ENCODE measurements at regions not wholly inside any gene's neighbourhood (a gene's known extent, or its start where the extent isn't known, plus 50 kb on each side); places are given as distances from the start of the nearest gene placed in this dataset.

DNA sequence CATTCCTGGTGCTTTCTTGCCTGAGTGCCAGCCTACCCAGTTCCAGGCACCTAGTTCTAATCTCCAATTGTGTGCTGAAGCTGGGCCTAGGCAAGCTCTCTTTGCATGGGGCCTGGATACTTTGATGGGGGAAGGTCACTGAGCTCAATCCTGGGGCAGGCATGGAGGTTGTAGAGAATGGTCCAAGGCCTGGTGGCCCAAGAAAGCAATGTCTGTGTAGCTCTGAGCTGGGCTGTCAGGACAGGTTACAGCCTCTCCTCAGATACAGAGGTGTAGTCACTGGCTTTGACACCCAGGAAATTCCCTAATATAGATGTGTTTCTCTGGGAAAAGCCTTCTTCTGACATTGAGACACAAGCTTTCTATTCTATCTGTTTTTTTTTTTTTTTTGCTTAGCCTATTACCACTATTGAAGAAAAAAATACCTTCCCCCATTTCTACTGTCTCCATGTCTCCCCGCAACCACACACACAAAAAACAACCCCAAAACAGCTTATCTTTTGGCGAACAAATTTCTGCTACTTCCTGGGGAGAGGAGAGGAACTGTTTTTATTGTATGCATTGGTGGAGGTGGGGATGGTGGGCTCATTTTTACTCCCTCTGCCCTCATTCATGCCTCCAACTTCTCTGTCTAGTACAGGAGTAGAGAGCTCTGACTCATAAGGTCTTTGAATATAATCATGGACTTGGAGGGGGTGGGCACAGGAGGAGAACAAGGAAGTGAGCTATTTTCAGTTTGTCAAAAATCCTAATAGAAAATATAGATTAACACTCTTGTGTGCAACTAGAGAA lies 66.7 kb upstream of the DHX15 start:
- DNase-seq (ENCODE audit: low spot score, unreplicated experiment) = no peak
- Mint-ChIP-seq H3K36me3 (ENCODE audit: insufficient read depth) (no peaks in the 10 kb centered on the region), H3K27me3 (no peaks in the 10 kb centered on the region), H3K27ac (no peak overlapping the region), H3K4me3 (ENCODE audit: low read depth) (no peak overlapping the region), H3K4me1 (ENCODE audit: low read depth) (peaks cover 10% of the 10 kb centered on the region), H3K9me3 (ENCODE audit: low read depth) (peaks cover 3% of the 10 kb centered on the region)
- TF ChIP-seq, protein P1, sequence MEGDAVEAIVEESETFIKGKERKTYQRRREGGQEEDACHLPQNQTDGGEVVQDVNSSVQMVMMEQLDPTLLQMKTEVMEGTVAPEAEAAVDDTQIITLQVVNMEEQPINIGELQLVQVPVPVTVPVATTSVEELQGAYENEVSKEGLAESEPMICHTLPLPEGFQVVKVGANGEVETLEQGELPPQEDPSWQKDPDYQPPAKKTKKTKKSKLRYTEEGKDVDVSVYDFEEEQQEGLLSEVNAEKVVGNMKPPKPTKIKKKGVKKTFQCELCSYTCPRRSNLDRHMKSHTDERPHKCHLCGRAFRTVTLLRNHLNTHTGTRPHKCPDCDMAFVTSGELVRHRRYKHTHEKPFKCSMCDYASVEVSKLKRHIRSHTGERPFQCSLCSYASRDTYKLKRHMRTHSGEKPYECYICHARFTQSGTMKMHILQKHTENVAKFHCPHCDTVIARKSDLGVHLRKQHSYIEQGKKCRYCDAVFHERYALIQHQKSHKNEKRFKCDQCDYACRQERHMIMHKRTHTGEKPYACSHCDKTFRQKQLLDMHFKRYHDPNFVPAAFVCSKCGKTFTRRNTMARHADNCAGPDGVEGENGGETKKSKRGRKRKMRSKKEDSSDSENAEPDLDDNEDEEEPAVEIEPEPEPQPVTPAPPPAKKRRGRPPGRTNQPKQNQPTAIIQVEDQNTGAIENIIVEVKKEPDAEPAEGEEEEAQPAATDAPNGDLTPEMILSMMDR (IDR thresholded peaks at IDR 0.05; ENCODE audit: unreplicated experiment) = no peak

DNA sequence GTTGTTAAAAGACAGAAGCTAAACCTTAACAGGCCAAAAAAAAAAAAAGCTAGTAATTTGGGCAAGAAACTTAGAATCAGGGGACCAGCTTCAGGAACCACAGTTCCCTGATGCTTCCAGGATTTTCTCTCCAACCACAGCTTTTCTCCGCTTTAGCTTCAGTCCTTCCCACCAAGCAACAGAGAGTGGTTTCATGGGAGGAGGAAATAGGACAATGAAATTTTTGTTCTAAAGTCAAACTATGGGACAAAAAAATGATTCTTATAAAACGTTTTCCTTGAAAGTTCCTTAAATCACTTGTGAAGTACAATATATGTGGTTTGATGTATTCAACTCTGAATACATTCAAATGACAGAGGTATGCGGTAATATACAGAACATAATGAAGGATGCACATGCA lies 71.0 kb upstream of the DHX15 start:
- TF ChIP-seq, protein P1 (IDR thresholded peaks at IDR 0.05; ENCODE audit: unreplicated experiment) = no peak
- Mint-ChIP-seq H3K4me1 (ENCODE audit: low read depth) (peaks cover 27% of the 10 kb centered on the region), H3K27ac (no peak overlapping the region), H3K36me3 (ENCODE audit: insufficient read depth) (no peaks in the 10 kb centered on the region), H3K27me3 (no peaks in the 10 kb centered on the region), H3K9me3 (ENCODE audit: low read depth) (peaks cover 3% of the 10 kb centered on the region), H3K4me3 (ENCODE audit: low read depth) (no peak overlapping the region)
- no peak for DNase-seq (ENCODE audit: low spot score, unreplicated experiment)

DNA sequence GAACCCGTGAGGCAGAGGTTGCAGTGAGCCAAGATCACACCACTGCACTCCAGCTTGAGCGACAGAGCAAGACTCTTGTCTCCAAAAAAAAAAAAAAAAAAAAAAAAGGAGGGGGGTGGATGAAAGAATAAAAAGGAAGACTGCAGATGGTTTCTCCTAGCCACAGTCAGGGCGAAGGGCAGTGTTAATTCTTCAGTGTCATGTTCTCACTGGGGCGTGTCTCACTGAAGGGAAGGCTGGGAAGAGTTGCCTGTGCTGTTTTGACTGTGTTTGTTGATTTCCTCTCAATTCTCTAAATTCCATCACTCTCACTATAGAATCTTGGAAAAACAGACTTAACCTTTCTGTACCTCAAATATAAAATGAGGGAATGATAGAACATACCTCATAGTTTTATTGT lies 71.6 kb upstream of the DHX15 start:
- Mint-ChIP-seq H3K4me3 (ENCODE audit: low read depth) (no peak overlapping the region), H3K27ac (no peak overlapping the region), H3K36me3 (ENCODE audit: insufficient read depth) (no peaks in the 10 kb centered on the region), H3K27me3 (no peaks in the 10 kb centered on the region), H3K9me3 (ENCODE audit: low read depth) (peaks cover 3% of the 10 kb centered on the region), H3K4me1 (ENCODE audit: low read depth) (peaks cover 24% of the 10 kb centered on the region)
- DNase-seq (ENCODE audit: low spot score, unreplicated experiment) = no peak
- TF ChIP-seq, protein P1 (IDR thresholded peaks at IDR 0.05; ENCODE audit: unreplicated experiment) = no peak

DNA sequence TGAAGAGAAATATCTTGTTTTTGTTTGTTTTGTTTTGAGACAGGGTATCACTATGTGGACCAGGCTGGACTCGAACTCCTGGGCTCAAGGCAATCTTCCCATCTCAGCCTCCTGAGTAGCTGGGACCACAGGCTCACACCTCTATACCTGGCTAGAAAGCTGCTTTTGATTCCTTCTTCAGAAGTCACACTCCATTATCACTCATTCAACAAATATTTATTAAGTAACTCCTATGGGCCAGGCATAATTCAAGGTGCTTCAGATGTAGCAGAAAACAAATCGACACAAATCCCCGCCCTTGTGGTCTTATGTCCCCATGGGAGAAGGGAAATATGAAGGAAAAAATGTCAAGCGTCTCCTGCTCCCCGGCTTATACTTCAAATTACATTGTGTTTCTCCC lies 72.6 kb upstream of the DHX15 start:
- Mint-ChIP-seq H3K27me3 (no peaks in the 10 kb centered on the region), H3K27ac (no peak overlapping the region), H3K4me1 (ENCODE audit: low read depth) (peaks cover 23% of the 10 kb centered on the region), H3K36me3 (ENCODE audit: insufficient read depth) (no peaks in the 10 kb centered on the region), H3K4me3 (ENCODE audit: low read depth) (no peak overlapping the region), H3K9me3 (ENCODE audit: low read depth) (peaks cover 3% of the 10 kb centered on the region)
- TF ChIP-seq, protein P1 (IDR thresholded peaks at IDR 0.05; ENCODE audit: unreplicated experiment) = no peak
- no peak for DNase-seq (ENCODE audit: low spot score, unreplicated experiment)

DNA sequence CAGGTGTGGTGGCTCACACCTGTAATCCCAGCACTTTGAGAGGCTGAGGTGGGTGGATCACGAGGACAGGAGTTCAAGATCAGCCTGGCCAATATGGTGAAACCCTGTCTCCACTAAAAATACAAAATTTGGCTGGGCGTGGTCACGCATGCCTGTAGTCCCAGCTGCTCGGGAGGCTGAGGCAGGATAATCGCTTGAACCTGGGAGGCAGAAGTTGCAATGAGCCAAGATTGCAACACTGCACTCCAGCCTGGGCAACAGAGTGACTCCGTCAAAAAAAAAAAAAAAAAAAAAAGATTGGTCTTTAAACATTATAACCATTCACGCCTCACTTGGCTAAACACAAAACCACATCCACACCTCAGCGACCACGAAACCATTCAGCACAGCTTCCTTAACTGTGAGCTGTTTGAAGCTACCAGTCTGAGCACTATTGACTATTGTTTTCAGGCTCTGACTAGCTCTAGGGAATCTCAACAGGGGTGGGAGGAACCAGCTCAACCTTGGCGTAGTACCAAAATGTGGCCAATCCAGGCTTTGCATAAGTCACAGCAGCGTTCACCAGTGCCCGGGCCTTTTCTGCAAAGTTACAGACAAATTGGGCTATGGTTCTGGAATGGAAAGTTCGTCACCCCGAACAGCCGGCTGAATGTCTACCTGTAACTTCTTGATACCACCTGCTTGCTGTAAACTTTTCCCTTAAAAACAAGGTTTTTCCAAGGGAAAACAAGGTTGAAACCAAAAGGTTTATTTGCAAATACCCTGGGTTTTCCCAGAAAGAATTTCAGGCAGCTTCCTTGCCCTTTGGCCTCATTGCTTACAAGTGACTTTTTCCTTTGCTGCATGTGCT lies 73.6 kb upstream of the DHX15 start:
- Mint-ChIP-seq H3K4me1 (ENCODE audit: low read depth) (peaks cover 31% of the 10 kb centered on the region), H3K27ac (no peak overlapping the region), H3K27me3 (no peaks in the 10 kb centered on the region), H3K36me3 (ENCODE audit: insufficient read depth) (no peaks in the 10 kb centered on the region), H3K9me3 (ENCODE audit: low read depth) (peaks cover 3% of the 10 kb centered on the region), H3K4me3 (ENCODE audit: low read depth) (no peak overlapping the region)
- TF ChIP-seq, protein P1 (IDR thresholded peaks at IDR 0.05; ENCODE audit: unreplicated experiment) = no peak
- DNase-seq (ENCODE audit: low spot score, unreplicated experiment) = no peak

Measured in progenitor cell of endocrine pancreas (in vitro differentiated cells).